ENCODE measurements at regions not wholly inside any gene's neighbourhood (a gene's known extent, or its start where the extent isn't known, plus 50 kb on each side); places are given as distances from the start of the nearest gene placed in this dataset.

GRCh38 chr9:84567805-84568204 lies 101.7 kb upstream of the NTRK2 start:
- Histone ChIP-seq H3K27me3 (ENCODE audit: control insufficient read depth, insufficient read depth, low read length) (no peaks in the 10 kb centered on the region), H3K36me3 (ENCODE audit: control insufficient read depth, insufficient read depth, low read length) (no peaks in the 10 kb centered on the region), H3K4me3 (ENCODE audit: low read depth, low read length) (no peak overlapping the region)
- DNase-seq (ENCODE audit: low read depth): no peak
- no peak for TF ChIP-seq CTCF (IDR thresholded peaks at IDR 0.05; ENCODE audit: insufficient read depth, low read length, poor library complexity, severe bottlenecking)

DNA sequence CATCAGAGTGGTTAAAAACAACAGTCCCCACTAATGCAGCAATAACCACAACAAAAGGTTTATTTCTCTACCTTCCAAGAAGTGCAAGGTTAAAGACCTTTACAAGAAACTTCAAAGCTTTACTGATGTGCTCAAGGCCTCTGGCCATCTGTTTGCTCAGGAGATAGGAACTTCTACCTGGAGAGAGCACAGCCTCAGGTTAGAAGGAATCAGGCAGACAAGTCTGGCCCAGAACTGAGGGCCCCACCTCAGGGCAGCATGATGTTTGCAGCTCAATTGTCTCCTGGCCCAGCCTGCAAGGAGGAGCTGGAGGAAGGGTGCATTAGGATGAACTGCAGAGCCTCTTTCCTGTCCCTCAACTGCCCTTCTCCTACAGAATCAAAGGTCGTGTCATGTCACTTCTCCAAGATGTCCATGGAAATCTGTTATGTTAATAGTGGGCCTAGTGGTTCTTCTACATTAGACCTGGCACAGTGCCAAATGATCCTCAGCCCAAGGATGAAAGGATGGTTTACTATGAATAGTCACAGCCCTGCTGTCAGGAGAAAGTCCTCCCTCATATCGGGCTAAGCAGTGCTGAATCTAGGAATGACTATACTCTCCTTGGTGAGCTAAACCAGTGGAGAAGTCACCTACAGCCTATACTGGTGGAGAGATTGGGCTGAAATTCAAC lies 98.9 kb upstream of the NTRK2 start:
- TF ChIP-seq CTCF (IDR thresholded peaks at IDR 0.05; ENCODE audit: insufficient read depth, low read length, poor library complexity, severe bottlenecking): no peak
- no peaks in the 10 kb centered on the region for H3K27me3 ChIP-seq (ENCODE audit: control insufficient read depth, insufficient read depth, low read length)

DNA sequence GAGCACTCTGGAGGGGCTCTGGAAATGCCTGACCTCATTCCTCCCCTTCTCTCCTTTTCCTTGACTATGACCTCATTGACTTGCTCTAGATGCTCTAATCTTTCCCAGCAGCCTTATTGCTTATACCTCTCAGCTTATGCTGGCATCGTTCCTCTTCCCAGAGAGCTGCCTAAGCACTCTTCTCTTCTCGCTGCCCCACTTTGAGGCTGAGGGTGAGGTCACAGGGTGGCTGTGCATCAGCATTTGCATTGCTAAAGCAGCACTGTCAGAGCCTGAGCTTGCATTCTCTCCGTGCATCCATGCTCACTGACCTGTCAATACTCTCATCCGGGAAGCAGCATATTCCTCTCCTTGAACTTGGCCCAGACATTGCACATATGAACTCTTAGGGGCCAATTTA lies 96.4 kb upstream of the NTRK2 start:
- Histone ChIP-seq H3K4me3 (ENCODE audit: low read depth, low read length) (no peak overlapping the region), H3K27me3 (ENCODE audit: control insufficient read depth, insufficient read depth, low read length) (no peaks in the 10 kb centered on the region), H3K36me3 (ENCODE audit: control insufficient read depth, insufficient read depth, low read length) (no peaks in the 10 kb centered on the region)
- no peak for DNase-seq (ENCODE audit: low read depth)
- TF ChIP-seq CTCF (IDR thresholded peaks at IDR 0.05; ENCODE audit: insufficient read depth, low read length, poor library complexity, severe bottlenecking): no peak

More for the DNA sequence above, 98.9 kb upstream of the NTRK2 start:
- Histone ChIP-seq H3K4me3 (ENCODE audit: low read depth, low read length) (no peak overlapping the region), H3K36me3 (ENCODE audit: control insufficient read depth, insufficient read depth, low read length) (no peaks in the 10 kb centered on the region)
- no peak for DNase-seq (ENCODE audit: low read depth)

DNA sequence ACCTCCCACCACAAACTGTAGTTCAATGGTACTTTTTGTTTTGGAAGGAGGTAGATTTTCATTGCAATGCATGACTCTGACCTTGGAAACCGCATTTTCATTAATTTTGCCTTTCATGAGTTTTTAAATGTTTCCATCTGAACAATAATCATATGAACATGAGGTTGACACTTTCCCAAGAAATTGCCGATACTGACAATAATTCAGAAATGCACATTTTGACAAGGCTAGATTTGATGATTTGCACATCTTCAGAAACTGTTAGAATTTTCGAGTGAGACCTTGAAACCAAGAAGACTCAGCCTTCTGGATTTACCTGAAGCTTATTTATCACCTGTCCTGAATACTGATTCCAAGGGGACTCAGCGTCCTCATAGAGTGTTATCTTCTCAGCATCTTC lies 93.8 kb upstream of the NTRK2 start:
- no peak for DNase-seq (ENCODE audit: low read depth)
- no peaks in the 10 kb centered on the region for H3K36me3 ChIP-seq (ENCODE audit: control insufficient read depth, insufficient read depth, low read length)
- H3K4me3 ChIP-seq (ENCODE audit: low read depth, low read length): no peak overlapping the region
- TF ChIP-seq CTCF (IDR thresholded peaks at IDR 0.05; ENCODE audit: insufficient read depth, low read length, poor library complexity, severe bottlenecking): no peak
- no peaks in the 10 kb centered on the region for H3K27me3 ChIP-seq (ENCODE audit: control insufficient read depth, insufficient read depth, low read length)

DNA sequence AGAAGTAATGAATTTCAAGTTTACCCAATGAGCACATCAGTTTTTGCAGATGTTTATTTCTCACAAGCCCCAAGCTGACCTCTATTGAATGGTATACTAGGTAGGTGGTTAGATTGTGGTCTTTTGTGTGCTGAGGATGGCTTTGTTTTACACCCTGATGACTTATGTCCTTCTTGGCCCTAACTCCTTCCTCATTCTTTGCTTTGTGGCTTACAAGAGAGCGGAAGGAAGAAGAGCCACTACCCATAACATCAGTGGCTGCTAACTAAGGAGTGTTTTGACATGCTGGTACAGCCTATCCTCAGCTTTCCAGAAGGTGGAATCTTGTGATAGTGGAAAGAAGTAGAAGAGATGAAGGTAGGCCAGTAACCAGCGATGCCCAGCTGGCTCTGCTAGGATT lies 85.7 kb upstream of the NTRK2 start:
- H3K36me3 ChIP-seq (ENCODE audit: control insufficient read depth, insufficient read depth, low read length): no peaks in the 10 kb centered on the region
- H3K4me3 ChIP-seq (ENCODE audit: low read depth, low read length): no peak overlapping the region
- no peak for TF ChIP-seq CTCF (IDR thresholded peaks at IDR 0.05; ENCODE audit: insufficient read depth, low read length, poor library complexity, severe bottlenecking)
- DNase-seq (ENCODE audit: low read depth): no peak
- H3K27me3 ChIP-seq (ENCODE audit: control insufficient read depth, insufficient read depth, low read length): no peaks in the 10 kb centered on the region

DNA sequence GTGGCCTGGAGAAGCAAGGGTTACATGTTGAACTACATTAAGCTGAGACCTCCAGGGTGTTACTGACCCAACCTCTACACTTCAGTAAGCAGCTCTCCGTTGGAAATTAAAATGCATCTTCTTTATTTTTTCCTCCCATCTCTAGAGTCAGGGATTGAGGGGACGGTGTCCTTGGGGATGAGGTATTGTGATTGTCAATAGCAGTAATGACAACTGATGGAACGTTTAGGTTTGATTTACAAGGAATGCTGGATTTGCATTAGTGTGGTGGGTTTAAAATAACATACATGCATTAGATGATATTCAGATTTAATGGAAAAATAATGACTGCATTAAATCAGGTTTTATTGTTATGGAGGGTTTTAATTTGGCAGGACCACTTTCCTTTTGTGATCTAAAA lies 82.9 kb upstream of the NTRK2 start:
- no peak for TF ChIP-seq CTCF (IDR thresholded peaks at IDR 0.05; ENCODE audit: insufficient read depth, low read length, poor library complexity, severe bottlenecking)

More for the DNA sequence above, 82.9 kb upstream of the NTRK2 start:
- H3K36me3 ChIP-seq (ENCODE audit: control insufficient read depth, insufficient read depth, low read length): no peaks in the 10 kb centered on the region
- no peaks in the 10 kb centered on the region for H3K27me3 ChIP-seq (ENCODE audit: control insufficient read depth, insufficient read depth, low read length)
- DNase-seq (ENCODE audit: low read depth): no peak
- H3K4me3 ChIP-seq (ENCODE audit: low read depth, low read length): no peak overlapping the region

Measured in kidney epithelial cell (primary cell).